H1 (cell line): ENCODE measurements at regions not wholly inside any gene's neighbourhood (a gene's known extent, or its start where the extent isn't known, plus 50 kb on each side); places are given as distances from the start of the nearest gene placed in this dataset.

Source experiments
- KDM1A ChIP-seq: fragments of 200-600, 300-600 bp; sonication (generic); IDR thresholded peaks from 2 replicates; pipeline ENCODE4 v1.7.1; 2016; ENCODE audit warnings: mild to moderate bottlenecking, low read length, borderline replicate concordance
- MAFK ChIP-seq: IDR thresholded peaks from 2 replicates; pipeline ENCODE4 v1.6.1; 2012; ENCODE audit warnings: low read depth, mild to moderate bottlenecking, improper control_type of control experiment, low read length
- POLR2A ChIP-seq, 2 experiments: IDR thresholded peaks; 1 replicate in 1 of 2; 2 replicates in 1 of 2; pipeline ENCODE4 v1.6.1; 2011; ENCODE audit warnings: low read depth in 2 of 2, low read length in 2 of 2, mild to moderate bottlenecking in 2 of 2; ENCODE audit errors: control extremely low read depth in 1 of 2
- SP4 ChIP-seq: IDR thresholded peaks from 2 replicates; pipeline ENCODE4 v1.6.1; 2012; ENCODE audit warnings: low read length, inconsistent platforms

GRCh38 chr20:23207826-23208540 is 121.9 kb upstream of the CD93 start (continued):
- TF ChIP-seq MAFK (no peak), SP4 (no peak), KDM1A (no peak), POLR2A (IDR thresholded peaks at IDR 0.05; ENCODE audit: control extremely low read depth in 1 of 2, low read depth in 2 of 2, low read length in 2 of 2) (no peak)
